GM12891 (cell line): ENCODE measurements at regions not wholly inside any gene's neighbourhood (a gene's known extent, or its start where the extent isn't known, plus 50 kb on each side); places are given as distances from the start of the nearest gene placed in this dataset.

Source experiments
- DNase-seq: peaks from one replicate; pipeline ENCODE4 v3.0.0; 2011; ENCODE audit warnings: low spot score; ENCODE audit not compliant: insufficient read length
- FAIRE-seq: peaks from 2 replicates; lab custom pipeline; 2011; peaks lifted over from hg19 to GRCh38; lab: Jason Lieb, UNC
- PAX5 ChIP-seq: IDR thresholded peaks from 2 replicates; pipeline ENCODE4 v1.6.1; 2011; ENCODE audit warnings: low read length, moderate library complexity, mild to moderate bottlenecking; ENCODE audit not compliant: insufficient read depth, severe bottlenecking
- POLR2A ChIP-seq: IDR thresholded peaks from 2 replicates; pipeline ENCODE4 v1.6.1; 2011; ENCODE audit warnings: low read depth, low read length, control low read depth
- POLR2AphosphoS5 ChIP-seq: IDR thresholded peaks from 2 replicates; pipeline ENCODE4 v1.6.1; 2011; ENCODE audit warnings: low read depth, low read length, control low read depth
- POU2F2 ChIP-seq: IDR thresholded peaks from 2 replicates; pipeline ENCODE4 v1.6.1; 2011; ENCODE audit warnings: low read depth, mild to moderate bottlenecking, control low read depth, low read length, moderate library complexity
- SPI1 ChIP-seq: IDR thresholded peaks from 2 replicates; pipeline ENCODE4 v1.6.1; 2011; ENCODE audit warnings: low read depth, low read length, control low read depth
- TAF1 ChIP-seq: IDR thresholded peaks from 2 replicates; pipeline ENCODE4 v1.6.1; 2011; ENCODE audit warnings: low read depth, low read length, control low read depth

DNA sequence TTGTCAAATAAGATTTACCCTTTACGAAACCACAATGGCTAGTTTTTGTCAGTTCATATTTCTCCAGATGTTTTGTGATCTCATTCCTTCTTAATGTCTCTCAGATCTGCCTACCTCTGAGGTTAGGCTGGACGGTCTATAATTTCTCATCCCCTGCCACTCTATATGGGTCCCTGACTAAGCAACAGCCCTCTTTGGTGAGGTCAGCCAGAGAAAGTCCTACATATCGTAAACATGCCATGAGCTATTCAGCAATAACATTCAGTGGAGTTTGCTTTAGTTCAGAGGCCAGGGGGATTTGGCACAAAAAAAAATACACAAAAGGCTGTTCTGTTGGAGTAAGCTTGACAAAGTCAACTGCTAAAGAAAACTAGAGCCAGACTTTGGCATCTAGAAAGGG lies 192.1 kb upstream of the NCKAP5 start:
- DNase-seq (no peak), FAIRE-seq (no peak)
- TF ChIP-seq POLR2AphosphoS5, result no peak
- TF ChIP-seq PAX5, result no peak

DNA sequence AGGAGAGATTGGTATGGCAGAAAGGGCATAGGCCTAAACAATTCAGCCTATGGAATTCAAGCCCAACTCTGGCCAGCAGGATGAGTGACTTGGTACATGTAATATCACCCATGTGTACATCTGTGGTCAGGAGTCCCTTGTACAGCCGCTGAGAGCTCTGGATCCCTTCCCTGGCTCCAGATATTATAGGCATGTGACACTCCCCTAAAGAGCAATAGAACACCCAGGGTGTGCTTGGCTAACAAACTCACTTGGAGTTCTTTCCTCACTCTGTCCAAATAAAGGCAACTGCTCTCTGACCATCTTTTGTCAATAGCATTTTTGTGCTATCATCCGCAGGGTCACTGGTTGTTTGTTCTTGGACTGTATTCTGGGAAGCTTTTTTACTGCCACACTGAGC lies 197.4 kb upstream of the NCKAP5 start:
- FAIRE-seq (no peak), DNase-seq (no peak)
- TF ChIP-seq PAX5 (no peak), SPI1 (no peak), POU2F2 (no peak), POLR2A (no peak)

DNA sequence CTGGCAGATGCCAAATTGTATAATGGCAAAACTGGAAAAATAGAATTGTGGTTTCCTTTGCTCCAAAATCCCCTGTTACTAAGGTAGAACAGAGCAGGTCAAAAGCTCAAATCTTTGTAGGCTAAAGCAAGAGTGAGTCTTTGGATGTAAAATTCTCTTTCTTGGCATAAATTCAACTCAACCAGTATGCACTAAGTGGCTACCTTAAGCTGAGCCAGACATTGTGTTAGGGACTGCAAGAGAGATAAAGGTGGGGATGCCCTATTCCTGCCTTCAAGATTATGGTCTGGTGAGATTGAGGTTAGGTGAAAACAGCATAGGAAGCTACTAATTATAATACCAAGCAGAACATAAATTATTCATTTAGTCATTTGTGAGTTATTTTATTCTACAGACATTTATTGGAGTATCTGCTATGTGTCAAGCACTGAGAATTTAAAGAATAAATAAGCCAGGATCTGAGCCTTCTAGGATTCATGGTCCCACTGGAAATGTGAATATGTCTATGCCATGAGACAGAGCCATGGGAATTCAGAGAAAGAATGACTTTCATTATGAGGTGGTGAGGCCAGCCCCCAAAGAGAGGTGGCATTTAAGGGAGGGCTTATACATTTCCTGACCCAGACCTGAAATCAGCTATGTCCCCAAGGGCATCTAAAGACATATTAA lies 198.0 kb upstream of the NCKAP5 start:
- FAIRE-seq, result no peak
- DNase-seq, result no peak
- no peak for TF ChIP-seq SPI1
- no peak for TF ChIP-seq POLR2A
- TF ChIP-seq POLR2AphosphoS5, result no peak
- TF ChIP-seq TAF1, result no peak
- TF ChIP-seq POU2F2, result no peak
- no peak for TF ChIP-seq PAX5

DNA sequence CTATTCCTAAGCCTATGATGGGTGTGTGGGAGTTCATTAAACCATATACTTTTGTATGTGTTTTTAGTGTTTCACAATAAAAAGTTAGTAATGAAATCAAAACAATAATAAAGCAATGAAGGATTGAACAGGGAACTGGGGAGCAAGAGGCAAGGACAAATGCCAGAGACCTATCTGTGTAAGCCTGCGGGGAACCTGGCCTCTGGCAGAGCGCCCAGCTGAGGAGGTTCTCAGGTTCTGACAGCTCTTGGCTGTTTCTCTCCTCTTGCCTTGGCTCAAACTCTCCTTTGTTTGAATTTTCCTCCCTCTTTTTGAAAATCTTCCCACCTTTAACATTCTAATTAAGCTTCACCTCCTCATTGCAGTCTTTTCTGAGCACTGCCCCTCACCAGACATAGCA lies 200.0 kb upstream of the NCKAP5 start:
- no peak for DNase-seq
- TF ChIP-seq POU2F2 (no peak), PAX5 (no peak), TAF1 (no peak), POLR2A (no peak), POLR2AphosphoS5 (no peak), SPI1 (no peak)
- FAIRE-seq, result no peak

DNA sequence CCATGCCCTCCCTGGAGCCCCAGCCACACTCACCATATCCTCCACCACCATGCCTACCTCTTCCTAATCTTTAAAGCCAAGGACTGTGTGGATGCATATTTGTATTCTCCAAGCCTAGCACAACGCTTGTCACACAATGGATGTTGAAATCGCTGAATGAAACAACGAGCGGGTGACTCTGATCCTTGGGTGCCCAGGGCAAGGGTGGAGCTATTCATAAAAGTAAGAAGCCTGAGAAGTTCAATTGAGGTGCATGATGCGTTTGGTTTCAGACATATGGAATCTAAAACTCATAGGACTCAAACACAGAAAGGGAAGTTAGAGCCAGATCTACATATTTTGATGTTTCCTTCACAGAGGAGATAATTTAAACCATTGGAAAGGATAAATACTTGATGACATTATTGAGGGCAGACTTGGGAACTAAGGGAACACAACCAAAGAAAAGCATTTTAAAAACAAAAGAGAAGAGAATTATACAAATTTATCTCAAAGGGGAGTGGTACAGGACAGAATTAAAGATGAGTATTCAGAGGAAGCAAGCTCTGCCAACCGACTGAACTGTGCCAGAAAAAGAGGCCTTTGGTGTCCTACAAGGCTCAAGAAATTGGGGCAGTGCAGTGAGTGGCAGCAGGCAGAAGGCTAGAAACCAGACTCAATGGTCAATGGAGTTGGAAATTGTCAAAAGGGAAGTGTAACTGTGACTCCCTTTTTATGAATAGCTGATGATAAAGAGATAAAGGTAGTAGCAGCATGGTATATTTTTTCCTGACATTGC lies 200.6 kb upstream of the NCKAP5 start:
- no peak for FAIRE-seq
- no peak for TF ChIP-seq SPI1
- no peak for TF ChIP-seq PAX5
- TF ChIP-seq POLR2A, result no peak
- TF ChIP-seq POU2F2, result no peak
- no peak for TF ChIP-seq TAF1
- TF ChIP-seq POLR2AphosphoS5, result no peak
- no peak for DNase-seq

DNA sequence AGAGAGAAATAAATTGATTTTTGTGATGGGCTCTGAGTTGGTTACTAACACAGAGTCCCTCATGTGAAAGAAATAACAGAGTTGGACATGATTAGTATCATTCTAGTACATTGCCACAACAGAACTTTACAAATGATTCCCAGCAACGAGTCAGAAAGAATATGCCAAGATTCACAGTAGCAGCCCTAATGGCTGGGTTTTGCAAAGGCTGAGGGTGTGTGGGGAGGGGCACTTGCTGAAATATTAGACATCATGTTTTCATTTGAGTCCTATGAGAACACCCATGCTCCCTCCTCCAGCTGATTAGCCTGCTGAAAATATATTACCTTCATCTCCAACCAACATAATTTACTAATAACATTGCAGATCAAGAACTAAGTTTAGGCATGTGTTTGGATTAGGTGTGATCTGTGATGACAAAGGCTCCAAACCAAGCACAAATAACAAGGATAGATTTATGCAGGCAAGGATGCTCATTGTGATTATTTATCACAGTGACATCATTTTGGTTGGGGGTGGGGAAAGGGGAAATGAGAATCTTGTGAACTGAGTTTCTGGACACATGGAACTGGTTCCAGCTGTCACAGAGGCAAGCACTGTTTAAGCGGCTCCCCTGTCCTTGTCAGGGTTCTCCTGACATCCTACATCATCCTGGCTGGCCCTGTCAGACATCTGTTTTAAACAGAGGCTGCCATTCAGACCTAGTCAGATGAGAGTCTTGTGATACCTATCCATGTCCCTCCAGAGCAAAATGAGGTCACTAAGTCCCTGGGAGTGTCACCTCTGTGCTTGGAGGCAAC lies 205.8 kb upstream of the NCKAP5 start:
- FAIRE-seq (no peak), DNase-seq (no peak)
- no peak for TF ChIP-seq SPI1
- no peak for TF ChIP-seq PAX5
- TF ChIP-seq POLR2A, result no peak
- TF ChIP-seq POLR2AphosphoS5, result no peak
- TF ChIP-seq POU2F2, result no peak
- TF ChIP-seq TAF1, result no peak

DNA sequence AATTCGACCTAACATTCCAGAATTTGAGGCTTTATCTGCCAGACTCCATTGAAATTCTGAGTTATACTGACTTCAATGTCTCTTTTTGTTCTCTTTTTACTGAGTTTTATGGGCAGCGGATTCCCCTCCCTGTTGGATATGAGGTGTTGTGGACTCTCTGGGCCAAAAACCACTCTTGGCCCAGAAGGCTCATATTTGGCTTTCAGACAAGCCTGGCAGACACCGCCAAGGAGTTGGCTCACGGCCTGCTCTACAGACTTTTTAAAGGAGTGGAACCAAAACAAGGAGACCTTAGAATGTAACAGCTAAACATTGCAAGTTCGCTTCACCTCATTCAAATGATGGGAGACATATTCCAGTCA lies 206.4 kb upstream of the NCKAP5 start:
- TF ChIP-seq SPI1 (no peak), POU2F2 (no peak), POLR2AphosphoS5 (no peak), TAF1 (no peak), POLR2A (no peak)
- no peak for DNase-seq
- FAIRE-seq, result no peak

DNA sequence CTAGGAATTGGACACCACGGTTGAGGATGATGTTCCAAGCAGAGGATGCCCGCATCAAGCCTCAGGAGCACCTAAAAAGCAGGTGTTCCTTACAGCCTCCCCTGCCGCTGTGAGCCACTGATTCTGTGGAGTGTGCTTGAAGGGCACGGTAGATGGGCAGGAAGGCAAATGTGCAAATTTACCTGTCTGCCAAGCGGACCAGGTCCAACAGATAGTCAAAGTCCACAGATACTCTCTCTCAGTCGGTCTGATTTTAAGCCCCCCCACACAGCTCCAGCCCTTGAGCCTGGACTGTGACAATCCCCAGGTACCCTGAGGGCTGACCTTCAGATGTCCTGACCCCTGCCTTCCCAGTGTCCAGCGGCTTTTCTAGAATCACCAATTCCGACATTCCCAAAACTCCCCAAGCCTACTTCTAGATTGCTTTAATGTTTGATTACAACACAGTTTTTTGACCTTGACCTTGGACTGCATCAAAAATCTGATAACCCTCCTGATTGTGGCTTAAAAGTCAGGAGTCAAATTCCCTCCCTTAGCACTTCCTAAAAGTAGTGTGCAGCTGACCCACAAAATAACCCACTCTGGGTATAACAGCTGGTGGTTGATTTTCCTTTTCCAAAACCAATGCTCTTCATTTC lies 208.8 kb upstream of the NCKAP5 start:
- DNase-seq (no peak), FAIRE-seq (no peak)
- TF ChIP-seq TAF1, result no peak
- no peak for TF ChIP-seq PAX5
- TF ChIP-seq POLR2A, result no peak
- TF ChIP-seq POU2F2, result no peak
- TF ChIP-seq SPI1, result no peak
- no peak for TF ChIP-seq POLR2AphosphoS5

DNA sequence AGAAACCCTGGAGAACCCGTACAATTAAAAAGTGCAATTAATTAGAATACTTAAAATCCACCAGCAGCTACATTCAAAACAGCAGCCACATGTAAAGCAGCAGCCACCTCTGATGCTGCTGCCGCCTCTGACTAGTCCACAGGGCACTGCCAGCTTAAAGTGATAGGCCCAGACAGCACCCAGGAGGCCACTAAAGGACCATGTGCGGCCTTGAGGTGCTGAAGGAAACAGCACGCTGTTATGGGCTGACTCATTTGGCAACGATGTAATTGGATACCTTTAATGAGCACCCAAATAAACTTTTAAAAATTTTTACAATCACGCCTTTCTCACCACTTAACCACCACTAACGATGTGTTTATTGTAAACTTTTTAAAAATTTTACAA lies 209.3 kb upstream of the NCKAP5 start:
- no peak for DNase-seq
- FAIRE-seq, result no peak

More for the DNA sequence above, 209.3 kb upstream of the NCKAP5 start:
- TF ChIP-seq POU2F2 (no peak), POLR2A (no peak), TAF1 (no peak), POLR2AphosphoS5 (no peak), SPI1 (no peak), PAX5 (no peak)
